Fibroblast of the conjunctiva (primary cell): ENCODE measurements at regions not wholly inside any gene's neighbourhood (a gene's known extent, or its start where the extent isn't known, plus 50 kb on each side); places are given as distances from the start of the nearest gene placed in this dataset.
"Not testable (repeated sequence)": the region's sequence is repeated elsewhere in the genome, so short reads cannot be mapped to it uniquely, and the experiment has no call there.

Experiments
- DNase-seq: peaks from one replicate; pipeline ENCODE4 v3.0.0-alpha.2; 2010; ENCODE audit warnings: low read depth

DNA sequence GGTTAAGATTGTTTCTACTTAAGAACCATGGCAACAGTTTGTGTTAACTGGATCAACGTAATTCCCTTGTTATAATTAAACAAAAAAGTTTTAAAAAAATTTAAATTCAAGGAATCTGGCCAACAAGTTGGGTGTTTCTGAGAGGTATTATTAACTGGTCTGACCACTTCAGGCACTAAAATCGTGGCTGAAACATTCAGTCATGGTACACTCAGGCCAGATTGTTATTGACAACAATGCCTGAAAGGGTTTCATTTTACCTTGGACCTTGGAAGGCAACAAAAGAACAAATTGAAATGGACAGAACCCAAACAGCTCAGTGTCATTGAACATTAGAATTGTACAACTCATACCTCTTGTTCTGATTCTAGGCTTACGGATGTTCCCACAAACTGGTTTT is 103.3 kb upstream of the ARMC3 start:
- DNase-seq = no peak

DNA sequence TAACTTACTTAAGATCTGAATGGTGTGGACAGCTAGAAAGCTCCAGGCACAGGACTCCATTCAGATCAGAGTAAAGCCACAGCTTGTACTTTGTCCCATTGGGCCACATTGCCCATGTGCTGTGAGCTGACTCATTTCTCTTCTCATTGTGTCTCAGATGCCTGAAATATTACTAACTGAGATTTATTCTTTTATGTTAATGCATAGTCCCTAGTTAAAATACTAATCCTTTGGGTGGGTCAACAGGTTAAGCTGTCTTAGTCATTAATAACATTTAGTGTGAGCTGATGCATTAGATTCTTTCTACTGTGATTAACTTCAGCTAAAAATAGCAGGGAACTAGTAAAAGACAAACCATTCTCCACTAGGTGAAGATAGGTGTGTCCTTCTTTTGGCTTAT is 104.7 kb upstream of the ARMC3 start:
- no peak for DNase-seq

DNA sequence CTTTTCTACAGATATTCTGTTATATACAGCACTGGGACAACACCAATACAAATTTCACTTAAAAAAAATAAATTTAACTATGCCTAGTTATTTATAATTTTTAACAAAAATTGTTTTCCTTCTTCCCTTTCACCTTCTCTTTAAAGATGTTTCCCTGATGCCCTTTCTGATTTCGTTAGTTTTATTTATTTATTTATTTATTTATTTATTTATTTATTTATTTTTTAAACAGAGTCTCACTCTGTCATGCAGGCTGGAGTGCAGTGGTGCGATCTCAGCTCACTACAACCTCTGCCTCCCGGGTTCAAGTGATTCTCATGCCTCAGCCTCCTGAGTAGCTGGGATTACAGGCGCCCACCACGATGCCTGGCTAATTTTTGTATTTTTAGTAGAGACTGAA is 105.9 kb upstream of the ARMC3 start:
- DNase-seq = not testable (repeated sequence)

DNA sequence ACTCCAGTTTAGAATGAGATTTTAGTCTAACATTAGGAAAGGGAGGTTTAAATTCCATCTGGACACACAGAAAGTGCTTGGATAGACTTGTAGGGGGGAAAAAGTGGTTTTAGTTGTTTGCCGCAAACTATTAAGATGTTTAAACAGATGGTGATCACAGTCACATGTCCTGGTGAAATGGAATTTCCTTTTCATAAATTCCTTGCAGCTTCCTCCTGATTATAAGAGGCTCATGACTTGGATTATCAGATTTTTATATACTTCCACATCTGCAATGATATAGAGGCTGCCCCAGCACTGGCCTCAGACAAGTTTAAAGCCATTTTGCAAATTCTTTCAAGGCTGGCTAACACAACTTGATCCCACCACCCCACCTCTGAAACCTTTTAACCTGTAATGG is 106.4 kb upstream of the ARMC3 start:
- DNase-seq = no peak

DNA sequence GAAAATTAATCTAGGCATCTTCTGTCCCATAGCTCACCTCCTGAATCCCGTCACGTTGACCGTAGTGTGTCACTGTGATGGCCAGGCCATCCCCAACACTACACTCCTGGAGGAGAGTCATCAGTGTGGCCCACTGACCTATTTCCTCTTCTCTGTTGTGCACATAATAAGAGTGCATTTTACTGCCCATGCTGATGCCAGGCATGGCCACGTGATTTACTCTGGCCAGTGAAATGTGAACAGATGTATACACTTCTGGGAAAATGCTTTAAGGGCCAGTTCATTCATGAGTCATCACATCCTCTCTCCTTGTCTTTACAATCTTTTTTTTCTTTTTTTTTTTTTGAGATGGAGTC is 101.9 kb upstream of the PIP4K2A start:
- peak; percentile 80 for DNase-seq

DNA sequence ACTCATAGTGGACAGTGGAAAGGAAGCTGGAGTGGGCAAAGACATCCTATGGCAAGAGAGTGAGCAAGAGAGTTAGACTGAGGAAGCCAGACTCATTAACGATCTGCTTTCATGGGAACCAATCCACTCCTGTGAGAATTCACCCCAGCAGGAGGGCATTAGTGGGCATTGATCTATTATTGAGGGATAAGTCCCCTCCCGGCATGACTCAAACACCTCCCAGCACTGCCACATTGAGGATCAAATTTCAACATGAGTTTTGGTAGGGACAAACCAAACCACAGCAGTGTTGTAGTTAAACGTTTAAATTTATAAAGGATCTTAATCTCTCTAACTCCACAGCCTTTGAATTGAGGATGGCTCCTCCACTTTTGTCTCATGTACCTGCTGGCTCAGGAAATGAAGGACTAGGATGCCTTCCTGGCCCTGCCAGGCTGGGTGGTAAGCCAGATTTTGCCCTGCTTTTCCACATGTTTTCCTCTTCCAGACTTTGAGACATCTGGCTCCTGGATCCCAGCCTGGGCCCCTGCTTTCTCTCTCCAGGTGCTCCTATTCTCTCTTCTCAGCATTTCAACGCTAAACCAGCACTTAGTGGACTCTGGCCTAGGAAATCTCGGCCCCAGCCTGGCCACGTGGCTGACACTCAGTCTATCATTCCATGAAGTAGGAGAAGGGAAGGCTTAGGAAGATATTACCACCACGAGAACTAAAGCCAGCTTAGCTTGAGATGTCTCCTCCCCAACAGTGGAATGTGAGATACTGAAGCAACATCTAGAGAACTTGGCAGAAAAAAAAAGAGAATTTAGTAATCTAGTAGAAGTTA is 96.5 kb upstream of the PIP4K2A start:
- no peak for DNase-seq

DNA sequence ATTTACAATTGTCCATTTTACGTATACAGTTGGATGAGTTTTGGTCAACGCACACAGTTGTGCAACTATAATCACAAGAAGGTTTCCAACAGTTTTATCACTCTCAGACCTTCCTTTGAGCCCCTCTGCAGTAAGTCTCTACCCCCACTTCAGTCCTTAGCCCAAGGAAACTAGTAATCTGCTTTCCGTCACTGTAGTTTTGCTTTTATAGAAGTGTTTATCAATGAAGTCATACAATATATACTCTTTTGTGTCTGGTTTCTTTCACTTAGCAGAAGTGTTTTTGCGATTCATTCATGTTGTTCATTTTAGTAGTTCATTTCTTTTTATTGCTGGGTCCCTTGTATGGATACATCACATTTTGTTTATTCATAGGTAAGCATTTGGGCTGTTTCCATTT is 92.9 kb upstream of the PIP4K2A start:
- no peak for DNase-seq

DNA sequence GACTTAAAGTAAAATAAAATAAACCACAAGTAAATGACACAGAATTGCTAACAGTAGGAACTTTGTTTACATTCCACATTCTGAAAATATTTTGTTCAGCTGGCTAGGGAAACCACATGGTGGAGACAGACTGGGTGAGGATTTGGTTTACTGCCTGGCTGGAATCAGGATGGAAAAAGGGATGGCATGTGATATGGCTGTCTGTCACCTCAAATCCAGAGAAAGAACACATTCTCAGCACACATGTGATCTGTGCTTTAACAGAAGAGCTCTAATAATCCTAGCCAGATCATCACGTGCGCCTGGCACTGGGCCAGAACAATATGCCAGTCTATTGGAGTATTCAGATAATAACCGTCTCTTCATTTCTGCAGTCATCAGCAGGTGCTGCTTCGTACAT is 90.9 kb upstream of the PIP4K2A start:
- no peak for DNase-seq

DNA sequence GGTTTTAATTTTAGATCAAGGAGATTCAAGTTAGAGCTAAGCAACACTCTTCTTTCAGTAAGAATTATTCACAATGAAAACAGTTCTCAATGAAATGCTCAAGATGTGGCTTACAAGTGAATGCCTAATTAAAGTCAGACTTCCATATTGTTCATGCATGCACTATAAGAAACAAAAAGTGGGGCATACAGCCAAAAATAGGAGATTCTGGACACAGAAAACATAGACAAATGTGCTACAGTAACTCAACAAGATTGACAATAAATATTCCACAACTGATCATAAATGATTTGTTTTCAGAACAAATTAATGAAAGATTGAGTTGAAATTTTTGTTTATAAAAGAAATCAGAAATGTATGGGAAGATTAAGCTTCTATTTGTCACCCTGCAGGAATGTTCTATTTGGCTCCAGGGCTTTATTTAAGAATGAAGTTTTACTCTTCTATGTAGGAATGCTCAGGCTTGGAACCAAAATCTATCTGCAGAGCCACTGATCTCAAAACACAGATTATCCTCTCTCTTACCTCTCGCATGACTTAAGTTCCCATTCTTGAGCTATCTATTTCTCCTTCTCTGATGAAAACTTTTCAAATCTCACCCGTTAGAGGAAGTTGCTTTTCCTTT is 89.0 kb upstream of the PIP4K2A start:
- peak; percentile 74 for DNase-seq

DNA sequence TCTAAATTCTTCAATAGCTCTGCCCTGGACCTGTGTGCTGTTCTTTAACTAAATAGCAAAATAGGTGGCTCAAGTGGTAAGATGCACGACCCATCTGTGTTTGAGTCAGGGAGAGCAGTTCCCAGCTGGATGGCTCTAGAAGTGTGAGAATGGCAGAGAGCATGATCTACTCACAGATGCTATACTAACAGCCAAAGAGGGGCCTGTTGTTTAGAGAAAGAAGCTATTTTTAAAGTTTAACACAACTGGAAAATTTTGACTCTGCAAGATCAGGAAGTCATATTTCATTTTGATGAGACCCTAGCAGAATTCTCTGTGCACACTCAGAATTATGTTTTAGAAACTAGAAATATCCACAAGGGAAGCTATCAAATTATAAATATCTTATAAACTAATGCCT is 87.4 kb upstream of the PIP4K2A start:
- DNase-seq = no peak

DNA sequence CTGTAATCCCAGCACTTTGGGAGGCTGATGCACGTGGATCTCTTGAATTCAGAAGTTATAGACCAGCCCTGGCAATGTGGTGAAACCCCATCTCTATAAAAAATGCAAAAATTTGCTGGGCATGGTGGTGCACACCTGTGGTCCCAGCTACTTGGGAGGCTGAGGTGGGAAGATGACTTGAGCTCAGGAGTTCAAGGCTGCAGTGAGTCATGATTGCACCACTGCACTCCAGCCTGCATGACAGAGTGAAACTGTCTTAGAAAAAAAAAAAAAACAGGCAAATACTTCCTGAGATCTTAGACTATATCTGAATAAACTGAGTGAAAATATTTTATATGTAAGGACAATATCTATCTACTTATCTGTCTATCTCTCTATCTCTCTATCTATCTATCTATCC is 83.4 kb upstream of the PIP4K2A start:
- not testable (repeated sequence) for DNase-seq

DNA sequence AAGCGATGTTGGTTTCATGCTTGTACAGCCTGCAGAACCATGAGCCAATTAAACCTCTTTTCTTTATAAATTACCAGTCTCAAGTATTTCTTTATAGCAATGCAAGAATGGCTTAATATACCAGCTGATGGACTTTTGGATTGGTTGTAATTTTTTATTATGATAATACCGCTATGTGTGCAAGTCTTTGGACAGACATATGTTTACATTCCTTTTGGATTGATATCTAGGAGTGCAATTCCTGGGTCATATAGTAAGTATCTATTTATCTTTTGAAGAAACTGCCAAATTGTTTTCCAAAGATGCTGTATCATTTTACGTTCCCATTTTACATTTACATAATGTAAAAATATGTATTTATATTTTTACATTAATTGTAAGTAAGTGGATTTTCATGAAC is 81.2 kb upstream of the PIP4K2A start:
- no peak for DNase-seq

DNA sequence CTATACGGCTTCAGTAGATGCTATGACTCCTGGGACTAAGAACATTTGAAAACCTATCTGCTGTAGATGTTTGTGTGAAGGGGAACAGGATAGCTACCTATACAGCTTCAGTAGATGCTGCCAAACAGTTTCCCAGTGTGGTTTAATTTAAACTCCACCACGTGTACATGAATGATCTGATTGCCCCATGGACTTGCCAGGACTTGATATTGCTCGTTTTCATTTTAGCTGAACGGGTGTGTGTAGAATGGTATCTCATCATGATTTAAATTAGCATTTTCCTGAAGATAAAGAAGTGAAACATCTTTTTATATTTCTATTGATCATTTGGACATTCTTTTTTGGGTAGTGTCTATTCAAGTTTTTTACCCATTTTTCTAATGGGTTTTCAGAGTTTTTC is 77.8 kb upstream of the PIP4K2A start:
- DNase-seq = no peak

DNA sequence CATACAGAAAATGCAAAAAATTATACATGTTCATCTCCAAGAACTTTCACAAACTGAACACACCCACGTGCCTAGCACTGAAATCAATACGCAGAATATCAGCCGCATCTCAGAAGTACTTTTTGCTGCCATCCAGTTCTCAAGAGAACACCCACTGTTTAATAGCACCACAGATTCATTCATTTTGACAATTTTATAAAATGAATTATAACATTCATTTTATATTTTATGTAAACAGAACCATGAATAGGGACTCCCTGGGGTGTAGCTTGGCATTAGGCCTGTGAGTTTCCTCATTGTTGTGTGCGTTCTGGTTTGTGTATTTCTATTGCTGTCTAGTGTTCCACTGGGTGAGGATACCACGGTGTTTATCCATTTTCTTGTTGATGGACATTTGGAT is 77.3 kb upstream of the PIP4K2A start:
- no peak for DNase-seq

DNA sequence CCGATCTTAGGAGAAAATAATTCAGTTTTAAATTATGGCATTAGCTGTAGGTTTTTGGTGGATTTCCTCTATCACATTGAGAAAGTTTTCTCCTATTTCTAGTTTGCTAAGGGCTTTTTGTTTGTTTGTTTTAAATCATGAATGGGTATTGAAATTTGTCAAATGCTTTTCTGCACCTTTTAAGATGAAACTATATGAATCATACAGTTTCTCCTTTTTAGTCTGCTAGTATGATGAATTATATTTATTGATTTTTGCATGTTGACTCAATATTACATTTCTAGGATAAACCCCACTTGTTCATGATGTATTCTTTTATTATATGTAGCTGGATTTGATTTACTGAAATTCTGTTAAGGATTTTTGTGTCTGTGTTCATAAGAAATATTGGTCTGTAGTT is 70.3 kb upstream of the PIP4K2A start:
- DNase-seq = no peak

DNA sequence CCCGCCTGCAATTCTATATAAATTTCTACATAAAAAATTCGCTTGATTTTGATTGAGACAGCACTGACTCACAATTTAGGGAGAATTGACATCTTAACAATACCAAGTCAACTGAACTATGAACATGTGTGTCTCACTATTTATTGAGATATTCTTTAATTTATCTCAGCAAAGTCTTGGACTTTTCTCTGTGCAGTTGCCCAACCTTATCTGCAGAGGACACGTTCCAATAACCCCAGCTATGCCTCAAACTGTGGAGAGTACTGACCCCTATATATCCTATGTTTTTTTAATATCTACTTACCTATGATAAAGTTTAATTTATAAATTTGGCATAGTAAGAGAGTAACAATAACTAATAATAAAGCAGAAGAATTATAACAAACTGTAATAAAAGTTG is 69.4 kb upstream of the PIP4K2A start:
- no peak for DNase-seq

DNA sequence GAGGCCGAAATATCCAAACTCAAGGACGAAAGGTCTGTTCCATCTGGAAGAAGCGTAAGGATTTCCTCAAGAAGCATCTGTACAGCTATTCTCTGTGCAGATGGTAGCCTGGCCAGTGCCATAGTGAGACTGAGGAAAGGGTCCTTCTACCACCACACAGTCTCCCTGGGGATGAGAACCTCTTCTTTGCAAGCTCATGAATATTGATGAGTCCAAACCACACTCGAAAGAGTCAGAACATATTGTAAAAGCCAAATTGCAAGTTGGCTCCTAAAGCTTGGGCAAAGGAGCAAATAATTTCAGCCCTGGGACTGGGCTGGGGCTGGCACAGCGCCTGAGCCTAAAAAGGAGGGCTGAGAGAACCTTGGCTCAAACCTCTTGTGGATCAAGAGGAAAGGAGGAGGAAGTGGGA is 66.1 kb upstream of the PIP4K2A start:
- DNase-seq = no peak

DNA sequence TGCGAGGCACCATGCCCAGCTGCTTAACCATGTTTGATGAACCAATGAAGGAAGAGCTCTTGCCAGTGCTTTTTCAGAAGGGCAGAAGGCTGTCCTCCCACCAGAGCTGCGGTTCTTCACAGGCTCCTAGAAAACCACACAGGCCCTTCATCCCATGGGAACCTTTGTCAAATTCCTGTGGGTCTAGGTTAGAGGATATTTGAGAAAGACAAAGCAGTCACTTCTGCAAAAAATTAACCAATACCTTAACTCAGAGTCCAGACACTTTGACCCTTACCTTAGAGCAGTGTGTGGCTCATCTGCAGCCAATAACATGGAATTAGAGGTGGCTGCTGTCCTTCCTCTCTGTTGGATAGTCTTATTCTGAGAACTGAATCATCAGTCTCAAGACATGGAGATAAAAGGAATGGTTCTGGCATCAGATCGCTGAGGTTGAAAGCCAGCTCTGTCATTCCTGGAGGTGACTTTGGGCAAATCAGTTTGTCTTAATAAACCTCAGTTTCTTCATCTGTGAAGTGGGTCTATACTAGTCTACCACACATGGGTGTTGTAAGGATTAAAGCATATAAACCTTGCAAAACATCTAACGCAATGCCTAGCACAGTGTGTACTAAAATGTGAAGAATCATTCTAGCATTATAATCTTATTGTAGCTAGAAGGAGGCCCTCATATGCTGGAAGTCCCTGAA is 65.1 kb upstream of the PIP4K2A start:
- no peak for DNase-seq

DNA sequence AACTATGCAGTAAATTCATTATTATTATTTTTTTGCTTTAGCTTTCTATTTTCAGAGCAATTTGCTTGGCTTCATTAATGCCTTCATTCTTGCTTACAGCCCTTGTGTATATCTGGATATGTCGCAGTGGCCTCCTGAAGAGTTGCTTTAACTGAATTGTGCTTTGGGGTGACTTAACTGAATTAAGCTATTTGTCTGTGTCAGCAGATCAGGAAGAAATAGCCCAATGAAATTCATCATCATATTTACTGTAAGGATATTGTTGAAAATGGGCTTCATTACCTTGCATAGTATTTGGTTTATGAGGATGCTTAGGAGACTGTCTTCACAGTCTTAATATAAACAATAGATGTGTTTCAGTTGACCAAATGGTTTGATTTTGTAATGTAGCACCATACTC is 59.7 kb upstream of the PIP4K2A start:
- no peak for DNase-seq

DNA sequence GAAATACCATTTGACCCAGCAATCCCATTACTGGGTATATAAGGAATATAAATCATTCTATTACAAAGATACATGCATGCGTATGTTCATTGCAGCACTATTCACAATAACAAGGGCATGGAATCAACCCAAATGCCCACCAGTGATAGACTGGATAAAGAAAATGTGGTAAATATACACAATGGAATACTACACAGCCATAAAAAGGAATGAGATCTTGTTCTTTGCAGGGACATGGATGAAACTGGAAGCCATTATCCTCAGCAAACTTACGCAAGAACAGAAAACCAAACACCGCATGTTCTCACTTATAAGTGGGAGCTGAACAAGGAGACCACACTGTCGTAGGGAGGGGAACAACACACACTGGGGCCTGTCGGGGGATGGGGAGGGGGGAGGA is 57.3 kb upstream of the PIP4K2A start:
- DNase-seq = not testable (repeated sequence)

DNA sequence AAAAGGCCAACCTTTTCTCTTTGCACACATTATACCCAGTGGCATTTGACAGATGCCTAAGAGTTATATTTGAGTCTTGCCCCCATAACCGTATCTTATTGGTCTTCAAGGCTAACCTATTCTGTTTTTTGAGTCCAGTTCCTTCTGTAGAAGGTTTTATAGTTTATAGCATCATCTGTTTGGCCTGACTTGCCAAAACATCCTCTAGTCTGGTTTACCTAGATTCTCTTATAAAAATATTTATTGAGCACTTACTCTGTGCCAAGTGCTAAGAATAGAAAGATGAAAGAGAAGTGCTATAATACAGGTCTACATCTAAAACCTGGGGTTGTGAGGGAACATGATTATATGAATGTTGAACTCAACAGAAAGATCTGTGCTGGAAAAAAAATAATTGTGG is 55.9 kb upstream of the PIP4K2A start:
- DNase-seq = no peak

DNA sequence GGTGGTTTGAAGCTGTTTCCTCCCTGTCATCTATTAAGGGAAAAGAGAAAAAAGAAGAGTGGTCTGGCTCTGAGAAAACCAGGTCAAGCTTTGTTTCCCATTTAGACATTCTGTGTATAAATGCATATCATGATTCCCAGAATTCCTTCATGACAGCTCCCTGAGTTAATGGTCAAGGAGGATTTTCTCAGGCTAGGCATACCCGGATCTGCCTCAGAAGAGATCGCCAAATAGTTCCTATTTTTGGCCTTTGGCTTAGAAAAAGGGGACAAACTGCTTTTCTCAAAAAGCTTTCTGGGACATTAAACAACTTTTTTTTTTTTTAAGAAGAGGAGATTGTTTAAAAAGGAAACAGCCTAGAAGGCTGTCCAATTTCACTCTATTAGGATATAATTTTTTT is 53.5 kb upstream of the PIP4K2A start:
- no peak for DNase-seq

DNA sequence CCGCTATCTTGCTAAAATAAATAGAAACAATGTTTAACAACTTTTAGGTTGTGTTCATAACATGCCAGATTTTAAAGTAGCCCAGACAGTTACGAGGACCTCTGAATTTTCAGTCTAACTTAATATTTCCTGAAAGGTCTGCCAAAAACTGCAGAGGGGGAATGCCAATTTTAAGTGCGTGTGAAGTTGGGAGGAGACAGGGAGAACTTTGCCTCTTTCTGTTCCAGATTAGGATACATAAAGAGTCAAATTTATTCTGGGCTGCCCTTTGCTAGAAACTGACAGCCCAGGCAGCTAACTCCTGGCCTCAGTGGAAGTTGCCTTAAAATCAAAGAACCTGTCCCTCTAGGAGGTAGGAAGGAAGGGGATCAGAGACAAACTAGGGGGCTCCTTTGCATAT is 52.3 kb upstream of the PIP4K2A start:
- no peak for DNase-seq
